M059J (cell line): ENCODE measurements at regions not wholly inside any gene's neighbourhood (a gene's known extent, or its start where the extent isn't known, plus 50 kb on each side); places are given as distances from the start of the nearest gene placed in this dataset.
A peak's percentile ranks its signal among the peaks of the same experiment; 100 is the strongest.

Source experiments
- DNase-seq: peaks from one replicate; pipeline ENCODE4 v3.0.0-alpha.2; 2012; ENCODE audit warnings: low read depth

- no peak for DNase-seq
Measured at GRCh38 chr11:19403196-19403895, 162.6 kb upstream of the E2F8 start.

DNA sequence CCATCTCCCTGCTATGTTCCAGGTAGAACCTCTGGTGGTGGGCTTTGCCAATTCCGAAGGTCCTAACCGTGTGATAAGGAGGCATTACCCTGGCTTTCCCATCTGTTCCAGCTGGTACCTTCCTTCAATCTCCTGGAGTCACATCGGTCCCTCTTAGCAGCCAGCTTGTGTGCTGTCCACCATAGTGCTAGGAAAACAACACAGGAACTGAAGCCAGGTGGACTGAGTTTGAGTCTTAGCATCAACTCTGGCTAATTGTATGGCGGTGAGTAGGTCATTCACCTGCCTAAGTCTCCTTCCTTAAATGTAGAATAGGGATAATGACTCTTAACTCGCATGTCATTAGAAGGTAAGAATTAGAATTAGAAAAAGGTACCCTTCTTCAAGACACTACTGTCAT is 159.6 kb upstream of the E2F8 start:
- DNase-seq, result no peak

DNA sequence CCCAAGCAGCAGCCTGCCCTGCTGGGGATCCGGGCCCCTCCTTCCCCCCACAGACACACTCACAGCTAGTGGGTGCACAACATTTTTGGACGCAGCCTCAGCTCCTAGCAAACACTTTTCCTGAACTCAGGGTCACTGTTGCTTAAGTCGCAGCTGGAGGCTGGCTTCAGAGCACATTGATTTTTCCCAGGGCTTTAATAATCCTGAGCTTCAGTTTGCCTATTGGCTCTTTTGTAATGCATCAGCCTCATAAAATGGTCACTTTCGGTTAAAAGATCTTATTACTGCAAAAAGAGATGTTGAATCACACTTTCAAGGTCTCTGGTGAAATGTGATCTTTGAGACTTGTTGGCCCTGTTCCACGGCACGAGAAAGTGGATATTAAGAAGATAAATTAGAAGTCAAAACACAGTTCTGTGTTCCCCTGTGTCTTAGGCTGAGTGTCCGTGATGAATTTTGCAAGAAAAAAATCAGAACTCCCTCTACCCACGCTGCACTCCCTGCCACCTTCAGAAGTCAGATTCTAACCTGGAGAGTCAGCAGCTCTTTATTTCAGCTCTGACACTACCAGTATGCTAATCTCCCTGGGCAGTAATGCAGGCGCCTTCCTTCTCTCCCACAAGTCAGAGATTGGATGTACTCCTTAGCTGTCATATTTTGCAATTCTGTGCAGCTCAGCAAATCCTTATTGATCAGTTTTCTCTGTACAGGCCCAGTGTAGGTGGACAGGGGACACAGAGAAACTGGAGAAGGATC is 158.2 kb upstream of the E2F8 start:
- peak; percentile 78 for DNase-seq

GRCh38 chr11:19398273-19398672 is 157.5 kb upstream of the E2F8 start:
- DNase-seq, result no peak

DNA sequence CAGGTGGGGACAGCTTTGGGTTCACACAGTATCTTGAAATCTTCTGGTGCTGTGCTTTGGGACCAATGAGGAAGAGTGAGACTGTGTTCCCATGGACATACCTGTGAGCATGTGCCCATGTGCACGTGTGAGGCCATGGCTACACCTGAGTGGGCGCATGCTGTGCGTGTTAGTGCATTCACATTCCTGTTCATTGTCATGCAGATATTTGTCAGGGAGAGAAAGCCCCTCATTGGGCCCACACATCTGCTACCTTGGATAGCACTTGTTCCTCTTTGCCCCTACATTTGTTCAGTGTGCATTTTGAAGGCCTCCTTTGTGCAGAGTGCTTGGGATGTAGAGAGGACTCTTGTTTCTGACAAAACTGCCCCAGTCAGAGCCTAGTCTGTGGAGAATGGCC is 154.3 kb upstream of the E2F8 start:
- no peak for DNase-seq

- no peak for DNase-seq
Measured at GRCh38 chr11:19394525-19395016, 153.8 kb upstream of the E2F8 start.

GRCh38 chr11:19393941-19394340 is 153.2 kb upstream of the E2F8 start:
- DNase-seq, result peak; percentile 34

- no peak for DNase-seq
Measured at GRCh38 chr11:19392847-19393518, 152.2 kb upstream of the E2F8 start.

GRCh38 chr11:19392321-19392720 is 151.6 kb upstream of the E2F8 start:
- no peak for DNase-seq

DNA sequence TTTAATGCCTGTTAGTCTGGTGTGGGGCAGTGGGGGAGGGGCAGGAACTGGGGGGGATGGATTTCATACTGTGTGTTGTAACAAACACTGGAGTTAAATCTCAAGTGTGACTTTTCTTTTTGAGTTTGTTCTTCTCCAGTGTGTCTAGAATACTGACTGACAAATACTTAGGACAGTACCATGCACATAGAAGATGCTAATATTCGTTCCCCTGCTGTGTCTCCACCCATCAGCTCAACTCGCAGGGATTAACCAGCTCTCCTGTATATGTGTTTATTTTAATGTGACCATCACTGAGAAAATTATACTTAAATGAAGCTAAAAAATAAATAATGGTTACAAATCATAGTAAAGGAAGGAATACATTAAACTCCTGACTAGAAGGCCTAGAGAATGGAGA is 150.9 kb upstream of the E2F8 start:
- DNase-seq, result no peak

GRCh38 chr11:19391026-19391425 is 150.3 kb upstream of the E2F8 start:
- no peak for DNase-seq

GRCh38 chr11:19389787-19390303 is 149.1 kb upstream of the E2F8 start:
- DNase-seq, result no peak

DNA sequence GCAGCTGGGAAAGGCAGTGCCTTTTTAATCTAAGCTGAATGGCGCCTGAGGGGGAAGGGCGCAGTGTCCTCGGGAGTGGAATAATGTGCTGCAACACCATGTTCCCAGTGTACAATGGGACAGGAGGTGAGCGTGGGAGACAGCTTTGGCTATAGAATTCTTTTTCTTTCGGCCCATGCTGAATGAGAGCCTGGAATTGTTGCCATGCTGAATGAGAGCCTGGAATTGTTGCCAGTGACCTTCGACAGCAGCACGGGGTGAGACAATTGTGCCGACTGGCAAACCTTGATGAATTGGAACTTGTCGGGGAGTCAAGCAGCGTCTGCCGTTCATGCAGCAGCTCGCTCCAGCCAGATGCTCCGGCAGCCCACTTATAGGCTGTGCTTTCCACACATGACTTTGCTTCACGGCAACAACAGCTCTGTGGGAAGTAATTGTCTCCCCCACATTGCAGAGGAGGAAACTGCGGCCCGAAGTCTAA is 141.4 kb upstream of the E2F8 start:
- DNase-seq, result no peak

DNA sequence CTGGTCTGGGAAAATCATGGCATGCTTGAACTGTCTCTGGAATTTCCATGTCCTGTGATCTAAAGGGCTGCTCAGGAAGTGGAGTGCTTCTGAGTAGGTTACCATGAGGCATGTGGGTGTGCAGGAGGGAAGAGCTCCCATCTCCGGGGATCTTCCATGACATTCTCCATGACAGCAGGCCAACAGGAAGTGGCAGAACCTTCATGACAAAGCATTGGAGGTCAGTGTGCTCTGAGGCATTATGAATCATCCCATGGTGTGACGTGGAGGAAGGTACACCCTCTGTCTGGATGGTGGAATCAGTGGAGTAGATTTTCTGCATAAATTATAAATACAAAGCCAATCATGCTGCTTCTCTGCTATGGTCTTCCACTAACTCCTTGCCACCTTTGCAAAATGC is 139.6 kb upstream of the E2F8 start:
- DNase-seq, result peak; percentile 98

- DNase-seq, result no peak
Measured at GRCh38 chr11:19379465-19379864, 138.7 kb upstream of the E2F8 start.

GRCh38 chr11:19378814-19379213 is 138.1 kb upstream of the E2F8 start:
- DNase-seq, result no peak

DNA sequence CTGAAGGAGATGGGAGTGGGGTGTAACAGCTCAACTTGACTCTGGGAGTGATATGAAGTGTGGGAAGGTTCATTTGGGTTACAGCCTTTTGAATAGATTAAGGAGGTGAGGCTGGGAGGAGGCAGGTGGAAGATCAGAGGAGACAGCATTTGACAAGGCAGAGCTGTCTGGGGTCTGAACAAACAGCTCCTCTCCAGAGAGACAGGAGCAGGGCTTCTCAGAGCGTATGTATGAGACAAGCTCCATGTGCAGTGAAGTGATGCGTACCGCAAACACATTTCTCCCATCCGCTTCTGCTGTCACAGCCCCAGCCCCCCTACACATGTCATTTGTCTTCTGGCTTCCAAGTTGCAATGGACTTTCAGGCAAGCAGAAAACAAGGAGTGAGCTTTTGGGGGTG is 137.1 kb upstream of the E2F8 start:
- no peak for DNase-seq

GRCh38 chr11:19375440-19375839 is 134.7 kb upstream of the E2F8 start:
- no peak for DNase-seq

DNA sequence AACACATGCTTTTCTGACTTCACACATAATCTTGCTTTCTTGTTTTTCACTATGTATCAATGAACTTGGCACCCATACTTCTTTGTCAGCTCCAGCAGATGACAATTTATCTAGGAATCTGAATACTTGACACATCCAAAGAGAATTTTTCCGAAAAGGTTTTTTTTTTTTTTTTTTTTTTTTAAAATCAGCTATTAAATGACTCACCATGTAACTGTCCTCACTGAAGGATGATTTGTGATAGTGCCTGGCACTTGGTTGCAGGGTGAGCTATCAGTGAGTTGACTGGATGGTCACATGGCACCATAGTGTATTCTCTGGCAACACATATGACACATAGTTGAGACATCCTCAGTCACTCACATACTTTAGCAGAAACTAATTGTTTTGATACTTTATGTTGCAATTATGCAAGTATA is 133.4 kb upstream of the E2F8 start:
- peak; percentile 98 for DNase-seq

DNA sequence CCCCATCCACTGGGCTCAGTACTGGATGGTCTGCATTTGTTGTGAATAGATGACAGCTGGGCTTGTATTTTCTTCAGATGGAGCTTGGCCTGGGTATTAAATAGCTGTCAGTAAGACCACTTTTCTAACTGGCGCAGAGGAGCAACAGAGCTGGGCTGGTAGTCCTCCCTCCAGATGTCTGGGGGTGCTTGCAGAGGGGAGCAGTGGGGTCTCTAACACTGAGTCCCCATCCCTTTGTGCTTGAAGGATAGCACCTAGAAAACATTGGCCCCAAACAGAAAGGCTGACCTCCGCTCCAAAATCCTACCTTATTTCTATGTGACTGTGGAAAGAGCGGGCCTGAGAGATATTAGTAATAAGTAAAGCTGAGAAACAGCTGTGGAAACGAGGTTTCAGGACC is 131.6 kb upstream of the E2F8 start:
- DNase-seq, result no peak

DNA sequence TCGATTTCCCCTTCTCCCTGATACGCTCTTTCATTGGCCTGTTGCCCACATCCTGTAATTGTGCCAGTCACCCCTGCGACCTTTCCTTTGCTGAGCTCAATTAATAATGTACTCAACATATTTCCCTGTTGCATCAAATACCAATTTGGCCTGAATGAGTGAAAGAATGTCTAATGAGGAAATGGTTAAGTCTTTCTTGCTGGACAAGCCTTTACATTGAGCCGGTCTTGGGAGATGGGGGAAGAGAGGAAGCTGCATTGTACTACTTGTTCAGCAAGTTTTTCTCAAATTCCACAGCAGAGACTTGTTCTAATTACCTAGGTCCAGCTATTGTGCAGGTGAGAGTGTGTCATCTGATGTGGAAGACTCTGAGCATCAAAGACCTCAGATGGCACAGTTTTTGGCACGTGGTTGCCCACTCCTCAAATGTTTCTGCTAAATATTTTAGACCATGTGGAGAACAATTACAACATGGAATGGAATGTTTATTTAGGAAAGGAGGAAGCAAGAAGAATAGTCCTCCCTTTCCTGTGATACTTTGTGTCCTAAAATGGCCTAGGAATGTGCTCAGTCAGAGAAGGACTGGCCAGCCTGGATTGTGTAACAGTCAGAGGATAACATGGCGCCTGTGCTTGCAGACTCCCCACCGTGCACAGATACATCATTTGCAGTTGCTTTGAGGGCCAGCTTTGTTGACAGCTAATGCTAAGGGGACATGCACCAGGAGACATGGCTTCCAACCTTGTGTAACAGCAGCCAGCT is 129.5 kb upstream of the E2F8 start:
- peak; percentile 37 for DNase-seq
